ENCODE measurements at regions not wholly inside any gene's neighbourhood (a gene's known extent, or its start where the extent isn't known, plus 50 kb on each side); places are given as distances from the start of the nearest gene placed in this dataset.

GRCh38 chr1:163877016-163877415, 555.3 kb downstream of the NUF2 start:
- CTCF ChIA-PET: no interaction called here
- no peak overlapping the region for H3K4me3 ChIP-seq (ENCODE audit: low read length)
- H3K36me3 ChIP-seq (ENCODE audit: insufficient read depth, low read length): no peaks in the 10 kb centered on the region

GRCh38 chr1:163885510-163885909, 563.8 kb downstream of the NUF2 start:
- ChIA-PET POLR2A (no interaction called here), CTCF (no interaction called here)
- Histone ChIP-seq H3K36me3 (ENCODE audit: insufficient read depth, low read length) (no peaks in the 10 kb centered on the region), H3K4me3 (ENCODE audit: low read length) (no peak overlapping the region), H3K4me1 (ENCODE audit: insufficient read depth, low read length) (no peaks in the 10 kb centered on the region), H3K27ac (ENCODE audit: low read depth, low read length) (no peak overlapping the region), H3K9me3 (ENCODE audit: low read length) (no peaks in the 10 kb centered on the region), H3K27me3 (ENCODE audit: insufficient read depth, low read length, poor library complexity, severe bottlenecking) (no peaks in the 10 kb centered on the region)
- Mint-ChIP-seq H3K4me1 (no peaks in the 10 kb centered on the region), H3K36me3 (no peaks in the 10 kb centered on the region), H3K27ac (no peak overlapping the region), H3K27me3 (no peaks in the 10 kb centered on the region), H3K4me3 (no peak overlapping the region), H3K9me3 (peaks cover 0 to 11% (median 0%) of the 10 kb centered on the region in 5 donors)
- DNase-seq: no peak

More at GRCh38 chr1:163877016-163877415, 555.3 kb downstream of the NUF2 start:
- Mint-ChIP-seq H3K4me1 (no peaks in the 10 kb centered on the region), H3K27me3 (peaks cover 0 to 2% of the 10 kb centered on the region in 2 donors), H3K36me3 (no peaks in the 10 kb centered on the region), H3K4me3 (no peak overlapping the region), H3K9me3 (peaks cover 7 to 11% (median 8%) of the 10 kb centered on the region in 5 donors), H3K27ac (no peak overlapping the region)
- Histone ChIP-seq H3K27me3 (ENCODE audit: insufficient read depth, low read length, poor library complexity, severe bottlenecking) (no peaks in the 10 kb centered on the region), H3K27ac (ENCODE audit: low read depth, low read length) (no peak overlapping the region), H3K4me1 (ENCODE audit: insufficient read depth, low read length) (no peaks in the 10 kb centered on the region), H3K9me3 (ENCODE audit: low read length) (no peaks in the 10 kb centered on the region)
- no peak for DNase-seq
- POLR2A ChIA-PET: no interaction called here

GRCh38 chr1:163896001-163896400, 574.2 kb downstream of the NUF2 start:
- POLR2A ChIA-PET: no interaction called here

GRCh38 chr1:163897412-163898155, 575.8 kb downstream of the NUF2 start:
- Mint-ChIP-seq H3K36me3 (no peaks in the 10 kb centered on the region), H3K27me3 (no peaks in the 10 kb centered on the region), H3K27ac (no peak overlapping the region), H3K9me3 (peaks cover 0 to 10% (median 3%) of the 10 kb centered on the region in 5 donors), H3K4me1 (no peaks in the 10 kb centered on the region), H3K4me3 (no peak overlapping the region)
- no peaks in the 10 kb centered on the region for H3K9me3 ChIP-seq (ENCODE audit: low read length)
- no peak overlapping the region for H3K27ac ChIP-seq (ENCODE audit: low read depth, low read length)
- H3K4me1 ChIP-seq (ENCODE audit: insufficient read depth, low read length): no peaks in the 10 kb centered on the region
- ChIA-PET POLR2A (no interaction called here), CTCF (no interaction called here)
- no peak overlapping the region for H3K4me3 ChIP-seq (ENCODE audit: low read length)
- H3K27me3 ChIP-seq (ENCODE audit: insufficient read depth, low read length, poor library complexity, severe bottlenecking): no peaks in the 10 kb centered on the region
- H3K36me3 ChIP-seq (ENCODE audit: insufficient read depth, low read length): no peaks in the 10 kb centered on the region
- DNase-seq: no peak

More at GRCh38 chr1:163896001-163896400, 574.2 kb downstream of the NUF2 start:
- DNase-seq: no peak
- Histone ChIP-seq H3K9me3 (ENCODE audit: low read length) (no peaks in the 10 kb centered on the region), H3K27ac (ENCODE audit: low read depth, low read length) (no peak overlapping the region), H3K4me3 (ENCODE audit: low read length) (no peak overlapping the region), H3K36me3 (ENCODE audit: insufficient read depth, low read length) (no peaks in the 10 kb centered on the region), H3K27me3 (ENCODE audit: insufficient read depth, low read length, poor library complexity, severe bottlenecking) (no peaks in the 10 kb centered on the region), H3K4me1 (ENCODE audit: insufficient read depth, low read length) (no peaks in the 10 kb centered on the region)
- CTCF ChIA-PET: no interaction called here
- no peaks in the 10 kb centered on the region for H3K4me1 Mint-ChIP-seq
- H3K9me3 Mint-ChIP-seq: peaks cover 0 to 12% (median 5%) of the 10 kb centered on the region in 5 donors
- no peak overlapping the region for H3K4me3 Mint-ChIP-seq
- no peaks in the 10 kb centered on the region for H3K27me3 Mint-ChIP-seq
- H3K27ac Mint-ChIP-seq: no peak overlapping the region
- H3K36me3 Mint-ChIP-seq: no peaks in the 10 kb centered on the region

GRCh38 chr1:163906283-163906682, 584.5 kb downstream of the NUF2 start:
- no peaks in the 10 kb centered on the region for H3K36me3 Mint-ChIP-seq
- H3K4me1 Mint-ChIP-seq: no peaks in the 10 kb centered on the region
- DNase-seq: no peak
- no peaks in the 10 kb centered on the region for H3K9me3 ChIP-seq (ENCODE audit: low read length)
- H3K27ac Mint-ChIP-seq: no peak overlapping the region
- no peaks in the 10 kb centered on the region for H3K36me3 ChIP-seq (ENCODE audit: insufficient read depth, low read length)
- no peak overlapping the region for H3K4me3 ChIP-seq (ENCODE audit: low read length)
- ChIA-PET POLR2A (no interaction called here), CTCF (no interaction called here)
- H3K9me3 Mint-ChIP-seq: peaks cover 11 to 34% (median 16%) of the 10 kb centered on the region in 5 donors
- H3K27me3 ChIP-seq (ENCODE audit: insufficient read depth, low read length, poor library complexity, severe bottlenecking): no peaks in the 10 kb centered on the region
- no peak overlapping the region for H3K27ac ChIP-seq (ENCODE audit: low read depth, low read length)
- H3K4me1 ChIP-seq (ENCODE audit: insufficient read depth, low read length): no peaks in the 10 kb centered on the region
- H3K27me3 Mint-ChIP-seq: no peaks in the 10 kb centered on the region
- no peak overlapping the region for H3K4me3 Mint-ChIP-seq

- Mint-ChIP-seq H3K27me3 (no peaks in the 10 kb centered on the region), H3K9me3 (peaks cover 10 to 32% (median 12%) of the 10 kb centered on the region in 5 donors), H3K36me3 (no peaks in the 10 kb centered on the region), H3K4me1 (no peaks in the 10 kb centered on the region), H3K27ac (no peak overlapping the region), H3K4me3 (no peak overlapping the region)
- Histone ChIP-seq H3K4me1 (ENCODE audit: insufficient read depth, low read length) (no peaks in the 10 kb centered on the region), H3K27ac (ENCODE audit: low read depth, low read length) (no peak overlapping the region), H3K4me3 (ENCODE audit: low read length) (no peak overlapping the region), H3K27me3 (ENCODE audit: insufficient read depth, low read length, poor library complexity, severe bottlenecking) (no peaks in the 10 kb centered on the region), H3K36me3 (ENCODE audit: insufficient read depth, low read length) (no peaks in the 10 kb centered on the region), H3K9me3 (ENCODE audit: low read length) (no peaks in the 10 kb centered on the region)
- no peak for DNase-seq
- POLR2A ChIA-PET: no interaction called here
- CTCF ChIA-PET: no interaction called here
Measured at GRCh38 chr1:163912170-163912884, 590.6 kb downstream of the NUF2 start.

- Mint-ChIP-seq H3K36me3 (no peaks in the 10 kb centered on the region), H3K4me3 (no peak overlapping the region), H3K27ac (no peak overlapping the region), H3K4me1 (no peaks in the 10 kb centered on the region), H3K9me3 (peaks cover 2 to 16% (median 6%) of the 10 kb centered on the region in 5 donors), H3K27me3 (no peaks in the 10 kb centered on the region)
- no peaks in the 10 kb centered on the region for H3K4me1 ChIP-seq (ENCODE audit: insufficient read depth, low read length)
- no peak overlapping the region for H3K4me3 ChIP-seq (ENCODE audit: low read length)
- CTCF ChIA-PET: no interaction called here
- POLR2A ChIA-PET: no interaction called here
- no peaks in the 10 kb centered on the region for H3K36me3 ChIP-seq (ENCODE audit: insufficient read depth, low read length)
- H3K27me3 ChIP-seq (ENCODE audit: insufficient read depth, low read length, poor library complexity, severe bottlenecking): no peaks in the 10 kb centered on the region
- no peak for DNase-seq
- H3K9me3 ChIP-seq (ENCODE audit: low read length): no peaks in the 10 kb centered on the region
- H3K27ac ChIP-seq (ENCODE audit: low read depth, low read length): no peak overlapping the region
Measured at GRCh38 chr1:163914785-163915413, 593.1 kb downstream of the NUF2 start.

GRCh38 chr1:163922743-163923201, 601.0 kb downstream of the NUF2 start:
- Histone ChIP-seq H3K36me3 (ENCODE audit: insufficient read depth, low read length) (no peaks in the 10 kb centered on the region), H3K4me1 (ENCODE audit: insufficient read depth, low read length) (no peaks in the 10 kb centered on the region), H3K27ac (ENCODE audit: low read depth, low read length) (no peak overlapping the region), H3K9me3 (ENCODE audit: low read length) (no peaks in the 10 kb centered on the region), H3K4me3 (ENCODE audit: low read length) (no peak overlapping the region), H3K27me3 (ENCODE audit: insufficient read depth, low read length, poor library complexity, severe bottlenecking) (no peaks in the 10 kb centered on the region)
- Mint-ChIP-seq H3K36me3 (no peaks in the 10 kb centered on the region), H3K27me3 (no peaks in the 10 kb centered on the region), H3K4me1 (no peaks in the 10 kb centered on the region), H3K4me3 (no peak overlapping the region), H3K27ac (no peak overlapping the region), H3K9me3 (peaks cover 0 to 18% (median 5%) of the 10 kb centered on the region in 5 donors)
- DNase-seq: no peak
- POLR2A ChIA-PET: no interaction called here
- CTCF ChIA-PET: no interaction called here

Data from CD8-positive, alpha-beta memory T cell (primary cell).